ENCODE measurements at regions not wholly inside any gene's neighbourhood (a gene's known extent, or its start where the extent isn't known, plus 50 kb on each side); places are given as distances from the start of the nearest gene placed in this dataset.
"Not testable (repeated sequence)": the region's sequence is repeated elsewhere in the genome, so short reads cannot be mapped to it uniquely, and the experiment has no call there.

DNA sequence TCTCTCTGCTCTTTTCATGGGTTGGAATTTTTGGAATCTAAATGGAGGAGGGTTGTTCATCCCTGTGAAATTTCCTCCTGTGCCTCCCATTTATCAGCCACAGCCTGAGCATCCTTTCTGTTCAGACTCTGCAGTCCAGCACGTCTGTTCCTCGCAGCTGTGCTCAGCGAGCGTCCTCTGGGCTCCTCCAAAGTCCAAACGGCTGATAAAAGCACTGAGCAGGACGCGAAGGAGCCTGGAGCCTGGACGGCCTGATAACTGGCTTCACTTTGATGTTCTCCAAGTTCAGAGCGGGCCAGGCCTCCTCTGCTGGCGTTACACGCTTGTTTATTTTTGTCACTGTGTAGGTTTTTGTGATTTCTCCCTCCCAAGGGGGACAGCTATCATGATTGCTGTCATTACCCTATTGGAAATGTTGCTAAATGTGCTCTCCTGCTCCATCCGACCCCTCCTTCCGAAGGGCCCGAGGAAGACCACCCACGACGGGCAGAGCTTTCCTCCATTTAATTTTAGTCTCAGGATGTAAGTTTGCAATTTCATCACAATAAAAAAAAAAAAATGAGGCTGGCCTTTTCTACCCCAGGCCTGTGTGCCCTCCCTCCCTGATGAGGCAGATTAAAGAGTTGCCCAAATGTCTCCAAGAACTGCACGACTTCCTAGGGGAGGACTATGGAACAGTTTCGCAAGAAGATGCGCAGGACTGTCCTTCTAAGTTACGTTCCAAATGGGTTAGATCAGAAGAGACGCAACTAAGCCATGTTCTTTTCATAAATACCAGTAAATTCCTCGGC lies 290.5 kb upstream of the FOXF1 start:
- no peak for DNase-seq

DNA sequence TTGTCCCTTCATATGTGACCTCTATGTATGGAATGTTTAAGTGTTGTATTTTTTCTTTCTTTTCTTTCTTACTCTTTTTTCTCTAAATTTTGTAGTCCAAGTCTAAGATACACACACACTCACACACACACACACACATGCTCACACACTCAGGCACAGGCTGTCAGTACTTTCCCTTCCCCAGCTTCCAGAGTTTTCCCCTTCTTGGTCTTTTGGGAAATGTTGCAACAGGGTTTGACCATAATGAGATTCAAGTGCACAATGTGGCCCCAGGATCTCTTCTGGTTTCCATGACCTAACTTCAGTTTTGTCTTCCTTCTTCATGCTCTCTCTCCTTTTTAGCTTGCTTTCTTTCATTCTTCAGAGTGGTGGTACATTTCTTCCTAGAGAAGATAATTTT lies 289.8 kb upstream of the FOXF1 start:
- no peak for DNase-seq

DNA sequence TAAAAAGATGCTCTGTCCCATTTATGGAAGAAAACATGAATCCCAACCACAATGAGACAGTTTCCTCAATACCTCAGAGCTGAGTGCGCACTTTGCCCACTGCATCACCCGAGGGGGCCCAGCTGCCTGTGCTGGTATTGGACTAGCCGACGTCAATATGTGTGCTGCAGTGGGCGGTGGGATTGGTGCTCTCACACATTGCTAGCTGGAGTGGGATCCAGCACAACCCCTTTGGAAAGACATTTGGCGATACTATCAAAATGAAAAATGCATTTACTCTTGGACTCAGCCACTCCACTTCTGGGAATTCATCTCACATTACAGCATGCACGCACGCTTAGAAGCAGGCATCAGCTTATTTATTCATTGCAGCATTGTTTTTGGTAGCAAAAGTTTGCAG lies 289.2 kb upstream of the FOXF1 start:
- no peak for DNase-seq

DNA sequence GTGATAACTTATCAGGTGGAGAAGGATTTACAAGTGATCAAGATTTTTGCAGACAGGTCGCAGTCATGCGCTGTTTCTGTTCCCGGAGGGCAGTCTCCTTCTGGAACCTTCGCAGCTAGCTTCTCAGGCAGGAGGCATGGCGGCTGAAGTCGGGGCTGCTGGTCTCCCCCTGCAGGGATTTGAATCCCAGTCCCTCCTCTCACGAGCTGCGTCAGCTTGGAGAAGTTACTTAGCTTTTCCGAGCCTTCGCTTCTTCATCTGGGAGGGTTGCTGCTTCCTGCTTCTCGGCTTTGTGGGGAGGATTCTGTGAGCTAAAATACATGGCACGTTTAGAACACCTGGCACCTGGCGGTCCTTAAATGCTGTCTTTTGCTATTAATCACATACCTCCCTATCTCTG lies 287.8 kb upstream of the FOXF1 start:
- DNase-seq: no peak

DNA sequence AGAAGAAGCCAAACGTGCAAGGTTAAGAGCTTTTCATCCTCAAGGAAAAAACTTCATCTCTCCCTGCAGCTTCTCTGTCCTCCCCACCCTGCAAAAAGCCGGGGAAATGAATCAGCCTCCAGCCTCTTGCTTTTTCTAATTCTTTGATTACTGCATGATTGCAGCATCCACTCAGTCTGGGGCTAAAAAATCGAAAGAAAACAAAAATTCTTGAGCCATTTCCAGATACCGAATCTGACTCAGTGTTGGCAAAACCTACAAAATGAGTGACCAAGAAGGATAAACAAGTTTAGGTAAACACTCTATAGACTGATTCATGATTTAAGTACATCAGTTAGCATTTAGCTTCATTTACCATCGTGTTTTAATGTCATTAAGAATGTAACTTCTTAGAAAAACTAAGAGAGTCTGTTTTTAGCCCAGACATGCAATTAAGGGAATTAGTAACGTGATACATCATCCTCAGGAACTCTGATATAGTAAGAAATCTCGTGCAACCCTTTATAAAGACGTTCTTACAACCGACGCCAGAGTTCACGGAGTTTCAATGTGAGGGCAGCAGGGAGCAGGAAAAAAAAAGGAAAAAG lies 287.3 kb upstream of the FOXF1 start:
- DNase-seq: no peak

DNA sequence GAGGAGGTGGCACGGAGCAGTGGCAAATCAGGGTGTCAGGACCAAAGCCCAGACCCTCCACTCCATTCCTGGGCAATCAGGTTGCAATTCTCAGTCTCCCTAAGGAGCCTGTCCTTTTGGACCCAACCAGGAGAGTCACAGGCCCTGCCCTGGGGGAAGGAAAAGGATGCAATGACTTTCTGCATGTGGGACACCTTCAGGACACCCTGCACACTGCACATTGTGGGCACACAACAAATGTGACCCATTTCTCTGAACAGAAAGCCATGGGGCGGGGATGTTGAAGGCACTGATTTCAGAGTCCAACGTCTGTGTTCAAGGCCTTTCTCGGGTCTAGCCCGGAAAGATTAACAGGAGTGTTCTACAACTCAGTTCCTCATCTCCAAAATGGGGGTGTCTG lies 286.2 kb upstream of the FOXF1 start:
- no peak for DNase-seq

DNA sequence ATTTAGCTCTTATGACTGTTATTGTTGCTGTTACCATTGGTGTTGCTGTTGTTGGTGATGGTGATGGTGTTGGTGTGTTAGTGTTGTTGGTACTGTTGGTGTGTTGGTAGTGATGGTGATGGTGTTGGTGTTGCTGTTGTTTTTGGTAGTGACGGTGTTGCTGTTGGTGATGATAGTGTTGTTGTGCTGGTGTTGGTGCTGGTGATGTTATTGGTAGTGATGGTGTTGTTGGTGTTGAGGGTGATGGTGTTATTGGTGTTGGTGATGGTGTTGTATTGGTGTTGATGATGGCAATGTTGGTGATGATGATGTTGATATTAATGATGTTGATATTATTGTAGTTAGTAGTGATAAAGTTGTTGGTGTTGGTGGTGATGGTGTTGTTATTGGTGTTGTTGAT lies 285.7 kb upstream of the FOXF1 start:
- DNase-seq: no peak

DNA sequence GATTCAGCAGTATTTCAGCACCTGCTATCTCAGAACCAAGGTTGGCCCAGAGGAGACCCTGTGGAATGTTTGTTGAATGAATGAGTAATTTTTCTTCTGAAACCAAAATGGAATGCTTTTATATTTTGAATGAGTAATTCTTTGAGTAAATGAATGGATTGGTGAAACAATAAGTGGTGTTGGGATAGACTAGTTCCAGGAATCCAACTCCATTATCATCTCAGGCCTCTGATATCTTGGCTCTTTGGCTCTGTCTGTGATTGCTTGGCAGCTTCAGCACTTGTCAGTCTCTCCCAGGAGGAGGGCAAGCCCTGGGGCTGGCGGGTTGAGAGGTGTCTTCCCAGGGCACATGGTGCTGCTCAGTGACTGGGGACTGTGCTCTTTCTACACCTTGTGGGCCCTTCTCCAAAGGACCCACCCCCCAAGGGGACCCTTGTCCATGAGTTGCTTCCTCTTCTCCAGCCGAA lies 284.4 kb upstream of the FOXF1 start:
- no peak for DNase-seq

DNA sequence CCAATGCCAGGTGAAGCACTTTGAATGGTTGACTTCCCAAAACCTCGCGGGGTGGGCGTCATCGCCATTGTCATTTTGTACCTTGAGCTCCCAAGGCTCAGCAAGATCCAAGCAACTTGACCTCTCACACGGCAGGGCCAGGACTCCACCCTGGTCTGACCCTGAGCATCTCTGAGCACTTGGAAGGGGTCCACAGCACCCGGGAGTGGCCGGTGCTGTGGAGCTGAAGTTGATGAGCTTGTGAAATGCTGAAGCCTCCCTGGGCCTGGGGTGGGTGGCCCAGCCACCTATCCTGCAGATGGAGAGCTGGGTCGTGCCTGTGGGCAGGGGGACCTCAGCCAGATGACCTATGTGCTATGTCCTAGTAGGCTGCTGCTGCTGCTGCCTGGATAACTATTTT lies 283.3 kb upstream of the FOXF1 start:
- DNase-seq: no peak

DNA sequence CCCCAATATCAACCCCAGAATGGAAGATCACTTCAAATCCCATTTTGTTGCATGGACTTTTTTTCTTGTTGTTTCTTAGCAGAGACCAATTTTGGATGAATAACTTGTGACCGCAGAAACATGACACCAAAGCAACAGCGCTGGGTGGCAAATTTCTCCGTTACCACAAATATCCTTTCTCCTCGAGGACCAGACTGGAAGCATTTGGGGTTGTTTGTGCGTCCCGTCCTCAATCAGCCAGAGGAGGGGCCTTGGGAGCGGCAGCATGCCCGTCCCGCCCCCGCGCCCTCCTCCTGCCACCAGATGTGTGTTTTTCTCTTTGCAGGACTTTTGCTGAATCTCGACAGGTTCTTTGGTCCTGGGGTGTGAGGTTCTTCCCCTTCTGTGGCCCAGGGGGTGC lies 282.5 kb upstream of the FOXF1 start:
- DNase-seq: no peak

DNA sequence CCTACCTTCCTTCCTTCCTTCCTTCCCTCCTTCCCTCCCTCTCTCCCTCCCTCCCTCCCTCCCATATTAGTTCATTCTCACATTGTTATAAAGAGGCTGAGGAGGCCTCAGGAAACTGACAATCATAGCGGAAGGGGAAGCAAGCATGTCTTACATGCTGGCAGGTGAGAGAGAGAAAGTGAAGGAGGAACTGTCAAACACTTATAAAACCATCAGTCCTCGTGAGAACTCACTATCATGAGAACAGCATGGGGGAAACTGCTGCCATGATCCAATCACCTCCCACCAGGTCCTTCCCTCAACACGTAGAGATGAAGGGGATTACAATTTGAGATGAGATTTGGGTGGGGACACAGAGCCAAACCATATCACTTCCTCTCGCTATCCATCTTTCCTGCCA lies 281.6 kb upstream of the FOXF1 start:
- no peak for DNase-seq

DNA sequence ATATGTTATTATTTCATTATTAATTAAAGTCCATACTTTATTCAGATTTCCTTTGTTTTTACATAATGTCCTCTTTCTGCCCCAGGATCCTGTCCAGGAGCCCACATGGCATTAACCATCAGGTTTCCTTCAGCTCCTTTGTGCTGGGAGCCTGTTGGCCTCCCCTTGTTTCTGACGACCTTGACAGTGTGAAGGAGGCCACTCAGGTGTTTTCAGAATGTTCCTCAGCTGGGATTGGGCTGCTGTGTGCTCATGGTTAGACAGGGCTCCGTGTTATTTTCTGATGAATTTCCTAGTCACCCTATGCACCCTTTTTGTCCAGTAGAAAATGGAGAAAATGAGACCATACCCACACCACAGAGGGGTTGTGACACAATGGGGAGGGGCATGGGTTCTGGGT lies 281.0 kb upstream of the FOXF1 start:
- no peak for DNase-seq

DNA sequence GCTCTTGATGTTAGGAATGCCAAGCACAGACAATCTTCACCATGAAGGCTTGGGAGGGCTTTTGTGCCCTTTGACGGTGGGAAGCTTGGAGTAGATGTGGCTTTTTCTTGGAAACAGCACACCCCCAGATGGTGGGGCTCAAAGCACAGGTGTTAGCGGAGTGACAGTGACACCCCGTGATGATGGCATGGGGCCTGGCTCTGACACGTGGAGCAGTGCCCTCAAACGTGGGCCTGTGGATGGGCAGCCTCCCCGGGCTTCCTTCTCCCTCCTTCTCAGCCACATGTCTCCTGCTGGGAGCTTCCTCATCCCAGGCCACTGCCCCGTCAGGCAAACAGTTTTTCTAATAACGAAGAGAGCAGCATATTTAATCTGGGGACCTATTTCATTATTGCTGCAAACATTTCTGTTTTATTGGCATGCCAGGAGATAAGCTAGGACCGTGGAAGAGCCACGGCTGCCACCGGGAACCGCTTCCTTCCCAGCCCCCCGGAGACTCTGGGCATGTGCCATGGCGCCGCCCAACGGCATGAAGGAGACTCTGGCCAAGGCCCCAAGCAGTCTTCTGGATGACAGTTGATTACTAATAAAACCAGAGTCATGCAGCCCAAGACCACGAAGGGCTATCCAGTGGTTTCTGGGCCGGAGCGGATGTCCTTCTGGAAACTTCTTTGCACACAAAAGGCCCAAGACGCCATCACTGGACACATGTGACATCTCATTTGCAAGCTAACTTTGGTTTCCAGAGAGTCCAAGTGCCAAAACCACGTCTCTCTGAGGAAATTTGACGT lies 280.3 kb upstream of the FOXF1 start:
- no peak for DNase-seq

DNA sequence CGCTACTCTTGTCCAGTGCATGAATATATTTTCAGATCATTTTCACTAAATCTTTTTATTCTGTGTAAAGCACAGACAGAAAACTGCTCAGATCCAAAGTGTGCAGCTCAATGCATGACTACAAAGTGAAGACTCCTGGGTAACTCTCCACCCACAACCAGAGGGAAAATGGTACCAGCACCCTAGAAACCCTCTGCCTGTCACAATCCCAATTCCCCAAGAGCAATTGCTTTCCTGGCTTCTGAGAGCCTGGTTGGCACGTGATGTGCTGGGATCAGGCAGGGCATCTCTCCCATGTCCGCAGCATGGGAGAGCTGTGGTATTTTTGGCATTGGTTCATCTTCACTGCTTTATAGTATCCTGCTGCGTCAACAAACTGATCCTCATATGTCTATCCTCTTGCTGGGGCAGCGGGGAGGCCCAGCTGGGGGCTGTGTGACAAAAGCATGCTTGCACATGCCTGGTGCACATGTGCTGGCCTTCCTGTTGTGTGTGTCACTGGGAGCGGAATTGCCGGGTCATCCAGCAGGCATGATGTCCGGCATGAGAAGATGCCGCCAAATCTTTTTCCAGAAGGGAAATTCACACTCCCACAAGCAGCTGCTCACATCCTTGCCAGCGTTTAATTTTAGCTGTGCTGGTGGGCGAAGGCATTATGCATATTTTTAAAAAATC lies 278.9 kb upstream of the FOXF1 start:
- no peak for DNase-seq

DNA sequence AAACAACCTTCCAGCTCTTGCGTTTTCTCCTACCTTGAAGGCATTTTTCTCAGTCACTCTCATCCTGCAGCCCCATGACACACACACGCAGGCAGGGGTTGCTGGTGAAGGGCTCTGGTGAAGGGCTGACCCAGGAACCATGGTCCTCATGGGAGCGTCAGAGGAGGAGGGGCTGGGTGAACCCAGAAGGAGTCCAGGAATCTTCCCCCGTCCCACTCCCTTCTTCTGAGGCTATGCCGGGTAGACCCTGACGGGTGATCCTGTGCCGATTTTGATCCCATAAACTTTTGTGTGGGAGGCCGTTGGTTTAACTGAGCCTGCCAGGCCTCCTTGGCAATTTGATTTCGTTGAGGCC lies 278.4 kb upstream of the FOXF1 start:
- no peak for DNase-seq

DNA sequence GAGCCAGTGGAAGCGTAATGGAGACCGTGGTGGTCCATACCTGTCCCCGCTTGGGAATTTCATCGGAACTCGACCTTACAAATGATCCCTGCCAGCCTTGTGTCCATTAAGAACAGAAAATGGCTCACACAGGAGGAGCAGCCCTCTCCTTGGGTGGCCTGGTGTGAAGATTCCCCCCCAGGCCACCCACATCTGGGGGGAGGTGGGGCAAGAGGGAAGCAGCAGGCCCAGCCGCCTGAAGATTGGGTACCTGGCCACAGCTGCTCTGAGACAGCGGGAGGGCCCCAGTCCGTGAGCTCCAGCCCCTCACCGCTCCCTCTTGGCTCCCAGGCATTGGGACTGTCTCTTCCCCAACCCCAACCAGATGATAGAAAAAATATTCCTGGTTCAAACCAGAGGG lies 277.8 kb upstream of the FOXF1 start:
- DNase-seq: no peak

DNA sequence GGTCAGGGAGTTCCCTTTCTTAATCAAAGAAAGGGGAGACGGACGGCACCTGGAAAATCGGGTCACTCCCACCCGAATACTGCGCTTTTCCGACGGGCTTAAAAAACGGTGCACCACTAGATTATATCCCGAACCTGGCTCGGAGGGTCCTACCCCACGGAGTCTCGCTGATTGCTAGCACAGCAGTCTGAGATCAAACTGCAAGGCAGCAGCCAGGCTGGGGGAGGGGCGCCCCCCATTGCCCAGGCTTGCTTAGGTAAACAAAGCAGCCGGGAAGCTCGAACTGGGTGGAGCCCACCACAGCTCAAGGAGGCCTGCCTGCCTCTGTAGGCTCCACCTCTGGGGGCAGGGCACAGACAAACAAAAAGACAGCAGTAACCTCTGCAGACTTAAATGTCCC lies 276.8 kb upstream of the FOXF1 start:
- DNase-seq: not testable (repeated sequence)

DNA sequence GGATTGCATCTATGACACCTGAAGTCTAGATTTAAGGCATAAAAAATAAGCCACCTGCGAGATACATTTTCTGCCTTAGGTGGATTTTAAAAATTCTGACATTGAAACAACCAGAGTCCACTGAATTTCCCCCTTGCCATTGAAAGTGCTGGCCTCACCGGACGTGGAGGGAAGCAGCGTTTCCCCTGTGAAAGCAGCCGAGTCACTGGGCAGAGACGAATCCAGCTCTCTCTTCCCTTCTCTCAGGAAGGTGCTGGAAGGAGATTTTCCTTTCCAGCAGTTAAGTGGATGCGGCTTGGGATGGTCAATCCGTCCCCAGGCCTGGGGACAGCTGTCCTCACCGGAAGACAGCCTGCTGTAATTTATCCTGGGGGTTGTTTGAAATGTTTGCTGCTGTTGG lies 270.9 kb upstream of the FOXF1 start:
- DNase-seq: no peak

DNA sequence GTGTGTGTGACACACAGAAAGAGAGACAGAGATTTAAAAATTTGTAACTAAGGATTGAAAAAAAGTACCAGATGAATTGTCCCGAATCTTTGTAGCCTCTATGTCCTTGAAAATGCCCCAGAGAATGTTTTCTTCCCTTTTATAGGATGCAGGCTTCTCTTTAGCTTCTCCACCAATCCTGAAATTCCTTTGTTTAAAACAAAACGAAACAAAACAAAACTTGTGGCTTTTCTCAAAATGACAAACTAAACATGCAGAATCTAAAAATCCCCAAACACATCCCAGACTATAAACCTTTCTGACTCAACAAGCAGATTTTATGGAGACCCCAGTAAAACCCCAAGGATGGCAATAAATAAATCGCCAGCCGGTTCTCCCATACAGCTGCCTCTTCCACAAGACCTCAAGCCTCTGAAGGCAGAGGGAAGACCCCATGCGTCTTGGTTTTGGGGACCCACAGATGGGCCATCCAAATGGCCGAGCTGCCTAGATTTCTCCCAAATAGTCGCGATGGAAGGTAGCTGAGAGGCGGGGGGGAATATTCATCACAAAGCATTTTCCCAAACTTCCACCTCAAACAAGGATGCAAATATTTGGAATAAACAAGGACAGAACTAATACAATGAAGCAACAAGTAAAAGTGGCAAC lies 269.5 kb upstream of the FOXF1 start:
- DNase-seq: no peak

DNA sequence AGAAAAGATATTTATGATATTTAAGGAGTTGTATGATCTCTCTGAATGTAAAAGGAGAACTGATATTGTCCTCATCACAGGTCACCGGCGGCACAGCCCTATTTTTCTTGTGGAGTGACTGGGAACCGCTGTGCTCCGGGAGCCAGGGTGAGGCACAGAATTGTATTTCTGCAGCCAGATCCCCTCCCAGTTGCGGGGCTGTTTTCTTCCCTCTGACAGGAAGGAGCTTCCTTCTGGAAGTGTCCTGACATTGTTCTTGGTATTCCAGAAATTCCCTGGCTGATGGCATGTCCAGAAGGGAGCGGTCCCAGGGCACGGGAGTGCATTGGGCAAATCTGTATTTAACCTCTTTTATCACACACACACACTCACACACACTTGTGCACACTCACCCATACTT lies 268.6 kb upstream of the FOXF1 start:
- no peak for DNase-seq

DNA sequence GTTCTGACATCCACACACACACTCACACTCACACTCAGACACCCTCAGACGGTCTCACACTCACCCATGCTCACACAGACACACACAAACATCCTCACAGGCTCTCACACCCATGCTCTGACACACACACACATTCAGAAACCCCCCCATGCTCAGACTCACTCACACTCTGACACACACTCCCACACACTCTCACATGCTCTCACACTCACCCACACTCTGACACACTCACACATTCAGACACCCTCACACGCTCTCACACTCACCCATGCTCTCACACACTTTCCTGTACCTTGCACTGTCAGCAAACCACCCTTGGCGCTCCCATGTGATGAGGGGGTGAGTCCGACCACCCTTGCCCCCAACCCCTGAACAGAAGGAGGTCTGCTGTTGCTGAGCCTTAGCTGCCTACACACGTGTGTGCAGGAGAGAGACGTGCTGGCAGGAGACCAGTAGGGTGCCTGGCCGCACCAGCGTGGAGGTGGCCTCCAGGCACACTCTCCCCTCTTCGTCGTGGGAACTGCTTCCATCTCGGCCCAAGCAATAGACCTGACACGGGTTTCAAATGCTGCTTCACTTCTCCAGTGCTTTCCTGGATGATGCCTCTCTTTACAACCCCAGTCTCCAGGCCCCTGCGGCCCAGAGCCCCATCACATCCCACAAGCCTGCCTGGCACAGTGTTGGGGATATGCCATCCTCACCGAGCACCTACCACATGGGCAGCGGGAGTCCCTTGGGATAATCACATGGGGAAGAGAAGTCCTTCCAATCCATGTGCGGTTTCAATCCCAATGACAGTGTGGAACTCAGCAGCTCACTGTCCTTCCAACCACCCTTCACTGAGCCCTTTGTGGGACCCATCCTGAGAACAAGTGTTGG lies 267.8 kb upstream of the FOXF1 start:
- no peak for DNase-seq

DNA sequence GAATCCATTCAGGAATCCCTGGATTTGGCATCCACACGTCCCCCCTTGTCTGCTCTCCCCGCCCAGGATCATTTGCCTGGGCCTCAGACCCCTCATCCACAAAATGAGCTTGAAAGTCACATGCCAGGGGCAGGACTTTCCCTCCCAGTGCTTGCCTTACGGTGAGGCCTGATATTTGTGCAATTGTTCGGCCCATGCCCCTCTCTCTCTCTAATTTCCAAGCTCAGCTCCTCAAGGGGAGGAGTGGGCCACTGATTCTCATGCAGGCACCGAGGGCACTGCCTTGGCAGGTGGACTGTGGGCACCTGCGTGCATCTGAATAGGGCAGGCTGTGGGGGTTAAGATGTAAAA lies 267.2 kb upstream of the FOXF1 start:
- DNase-seq: no peak

Data from hematopoietic multipotent progenitor cell treated with erythropoietin and hydrocortisone succinate and interleukin-3 and kit ligand, for 4 days (in vitro differentiated cells).